Cardiac muscle cell (in vitro differentiated cells and primary cell): ENCODE measurements at regions not wholly inside any gene's neighbourhood (a gene's known extent, or its start where the extent isn't known, plus 50 kb on each side); places are given as distances from the start of the nearest gene placed in this dataset.

ENCODE experiments used
- DNase-seq, 2 donors: peaks; one replicate each; pipeline versions ENCODE4 v3.0.0 to v3.0.0-alpha.2; 2010 to 2017; ENCODE audit warnings: low read depth in 1 of 2, low spot score in 1 of 2
- H3K27ac ChIP-seq: fragments of 200-600 bp; sonication (generic); 2 replicates; pipeline ENCODE4 v1.5.1; 2016
- H3K27me3 ChIP-seq: fragments of 200-600 bp; sonication (generic); 2 replicates; pipeline ENCODE4 v1.6.0; 2016; ENCODE audit warnings: control low read depth
- H3K36me3 ChIP-seq: fragments of 200-600 bp; sonication (generic); 2 replicates; pipeline ENCODE4 v1.5.1; 2016; ENCODE audit warnings: control low read depth
- H3K4me1 ChIP-seq: fragments of 200-600 bp; sonication (generic); 2 replicates; pipeline ENCODE4 v1.8.1; 2017; ENCODE audit warnings: low read depth, mild to moderate bottlenecking, mixed run types
- H3K4me3 ChIP-seq: fragments of 200-600 bp; sonication (generic); 2 replicates; pipeline ENCODE4 v1.5.1; 2016; ENCODE audit warnings: mild to moderate bottlenecking
- H3K9me3 ChIP-seq: fragments of 200-600 bp; sonication (generic); 2 replicates; pipeline ENCODE4 v1.5.1; 2017; ENCODE audit warnings: low read depth, mild to moderate bottlenecking, control low read depth
- TF ChIP-seq, protein P1 (sequence below): IDR thresholded peaks from 2 replicates; pipeline ENCODE4 v1.5.1; 2012; ENCODE audit warnings: low read depth, mild to moderate bottlenecking, low read length

DNA sequence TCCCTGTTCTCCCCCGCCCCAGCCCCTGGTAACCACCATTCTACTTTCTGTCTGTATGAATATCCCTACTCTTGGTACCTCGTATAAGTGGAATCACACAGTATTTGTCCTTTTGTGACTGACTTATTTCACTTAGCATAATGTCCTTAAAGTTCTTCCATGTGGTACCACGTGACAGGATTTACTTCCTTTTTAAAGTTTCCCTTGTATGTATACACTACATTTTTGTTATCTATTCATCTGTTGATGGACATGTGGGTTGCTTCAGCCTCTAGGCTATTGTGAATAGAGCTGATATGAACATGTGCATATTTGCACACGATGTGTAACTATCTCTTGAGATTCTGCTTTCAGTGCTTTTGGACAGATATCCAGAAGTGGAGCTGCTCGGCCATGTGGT lies 59.6 kb upstream of the GJB6 start:
- Histone ChIP-seq H3K9me3 (no peaks in the 10 kb centered on the region), H3K27ac (no peak overlapping the region), H3K36me3 (no peaks in the 10 kb centered on the region), H3K4me1 (no peaks in the 10 kb centered on the region), H3K27me3 (no peaks in the 10 kb centered on the region), H3K4me3 (no peak overlapping the region)
- TF ChIP-seq, protein P1, sequence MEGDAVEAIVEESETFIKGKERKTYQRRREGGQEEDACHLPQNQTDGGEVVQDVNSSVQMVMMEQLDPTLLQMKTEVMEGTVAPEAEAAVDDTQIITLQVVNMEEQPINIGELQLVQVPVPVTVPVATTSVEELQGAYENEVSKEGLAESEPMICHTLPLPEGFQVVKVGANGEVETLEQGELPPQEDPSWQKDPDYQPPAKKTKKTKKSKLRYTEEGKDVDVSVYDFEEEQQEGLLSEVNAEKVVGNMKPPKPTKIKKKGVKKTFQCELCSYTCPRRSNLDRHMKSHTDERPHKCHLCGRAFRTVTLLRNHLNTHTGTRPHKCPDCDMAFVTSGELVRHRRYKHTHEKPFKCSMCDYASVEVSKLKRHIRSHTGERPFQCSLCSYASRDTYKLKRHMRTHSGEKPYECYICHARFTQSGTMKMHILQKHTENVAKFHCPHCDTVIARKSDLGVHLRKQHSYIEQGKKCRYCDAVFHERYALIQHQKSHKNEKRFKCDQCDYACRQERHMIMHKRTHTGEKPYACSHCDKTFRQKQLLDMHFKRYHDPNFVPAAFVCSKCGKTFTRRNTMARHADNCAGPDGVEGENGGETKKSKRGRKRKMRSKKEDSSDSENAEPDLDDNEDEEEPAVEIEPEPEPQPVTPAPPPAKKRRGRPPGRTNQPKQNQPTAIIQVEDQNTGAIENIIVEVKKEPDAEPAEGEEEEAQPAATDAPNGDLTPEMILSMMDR = no peak
- DNase-seq = no peak

DNA sequence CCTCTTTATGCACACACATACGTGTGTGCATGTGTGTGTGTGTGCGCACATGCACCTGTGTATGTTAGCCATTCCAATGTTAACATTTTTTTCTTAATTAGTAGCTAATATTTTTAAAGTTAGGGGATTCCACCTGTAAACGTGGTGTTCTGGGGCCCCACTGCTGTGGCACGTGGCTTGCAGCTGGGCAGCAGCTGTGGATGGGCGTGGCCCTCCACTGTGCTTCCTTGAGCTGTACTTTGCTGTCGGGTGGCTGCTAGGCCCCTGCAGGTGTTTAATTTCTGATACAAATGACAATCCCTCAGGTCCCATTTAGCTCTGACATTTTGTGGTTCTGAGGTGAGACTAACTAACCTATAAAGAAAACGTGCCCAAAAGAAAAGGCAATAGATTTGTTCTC lies 58.9 kb upstream of the GJB6 start:
- TF ChIP-seq, protein P1 = no peak
- H3K27ac ChIP-seq = no peak overlapping the region

DNA sequence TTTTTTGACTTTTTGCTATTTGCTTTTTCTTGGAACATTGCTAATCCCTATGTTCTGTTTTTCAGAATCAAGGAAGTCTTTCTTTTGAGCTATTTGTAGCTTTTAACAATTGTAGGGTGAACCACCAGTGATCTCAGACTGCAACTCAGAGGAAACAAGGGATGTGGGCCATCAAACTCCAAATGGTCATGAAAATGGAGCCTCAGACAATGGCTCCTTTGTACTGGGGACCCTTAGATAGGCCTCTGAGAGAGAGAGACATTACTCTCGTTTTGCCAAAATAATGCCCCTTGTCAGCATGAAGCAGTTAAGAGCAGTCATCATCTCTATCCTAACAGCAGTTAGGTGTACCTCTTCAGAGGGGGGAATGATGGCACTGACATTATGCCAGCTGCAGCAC lies 56.4 kb upstream of the GJB6 start:
- Histone ChIP-seq H3K4me3 (no peak overlapping the region), H3K27ac (no peak overlapping the region), H3K4me1 (no peaks in the 10 kb centered on the region), H3K9me3 (no peaks in the 10 kb centered on the region), H3K27me3 (no peaks in the 10 kb centered on the region), H3K36me3 (no peaks in the 10 kb centered on the region)
- TF ChIP-seq, protein P1 = no peak
- DNase-seq = no peak

More for the DNA sequence above, 58.9 kb upstream of the GJB6 start:
- Histone ChIP-seq H3K36me3 (no peaks in the 10 kb centered on the region), H3K4me3 (no peak overlapping the region), H3K9me3 (no peaks in the 10 kb centered on the region), H3K27me3 (no peaks in the 10 kb centered on the region), H3K4me1 (no peaks in the 10 kb centered on the region)
- no peak for DNase-seq

DNA sequence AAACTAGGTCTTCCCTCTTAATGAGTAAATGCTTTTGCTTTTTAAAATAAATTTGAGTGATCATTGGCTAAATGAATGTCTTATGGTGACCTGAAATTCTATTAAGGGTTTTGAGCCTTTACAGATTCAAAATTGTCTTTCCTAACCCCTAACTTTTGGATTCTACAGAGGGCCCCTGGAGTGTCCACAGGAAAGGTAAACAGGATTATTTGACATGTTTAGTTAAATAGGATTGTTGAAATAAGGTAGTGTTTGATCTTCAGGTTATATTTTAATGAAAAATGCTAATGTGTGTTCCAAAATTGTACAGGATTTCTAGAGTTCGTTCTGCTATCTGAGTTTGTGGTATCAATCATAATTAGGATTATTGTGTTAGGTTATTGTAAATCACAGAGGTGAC lies 55.9 kb upstream of the GJB6 start:
- Histone ChIP-seq H3K9me3 (no peaks in the 10 kb centered on the region), H3K27ac (no peak overlapping the region), H3K4me1 (no peaks in the 10 kb centered on the region), H3K4me3 (no peak overlapping the region), H3K27me3 (no peaks in the 10 kb centered on the region), H3K36me3 (no peaks in the 10 kb centered on the region)
- TF ChIP-seq, protein P1 = no peak
- no peak for DNase-seq

DNA sequence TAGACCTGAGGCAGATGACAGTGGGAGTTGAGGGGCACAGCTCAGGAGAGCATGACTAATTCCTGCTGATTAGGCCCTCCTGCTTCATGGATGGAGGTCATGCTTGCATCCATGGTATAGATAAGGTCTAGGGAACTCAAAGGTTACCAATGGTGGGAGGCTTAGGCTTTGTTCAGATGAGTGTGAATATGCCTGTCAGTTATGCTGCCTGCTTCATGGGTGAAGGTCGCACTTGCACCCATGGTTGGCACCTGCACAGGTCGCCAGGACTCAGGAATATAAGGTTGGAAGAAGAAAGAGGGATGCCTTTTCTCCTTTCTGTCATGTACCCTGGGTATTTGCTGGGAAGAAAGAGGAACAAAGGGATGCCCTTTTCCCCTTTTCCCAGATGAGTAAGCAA lies 53.4 kb upstream of the GJB6 start:
- DNase-seq = no peak

More for the DNA sequence above, 53.4 kb upstream of the GJB6 start:
- Histone ChIP-seq H3K27me3 (no peaks in the 10 kb centered on the region), H3K27ac (no peak overlapping the region), H3K36me3 (no peaks in the 10 kb centered on the region), H3K4me3 (no peak overlapping the region), H3K9me3 (no peaks in the 10 kb centered on the region), H3K4me1 (no peaks in the 10 kb centered on the region)
- TF ChIP-seq, protein P1 = no peak
